Thyroid gland (tissue), 4 donors: ENCODE measurements at regions not wholly inside any gene's neighbourhood (a gene's known extent, or its start where the extent isn't known, plus 50 kb on each side); places are given as distances from the start of the nearest gene placed in this dataset.

Experiments
- POLR2A ChIP-seq, 2 donors: fragments of 450-650 bp; IDR thresholded peaks; one replicate each; pipeline ENCODE4 v1.6.1; 2017; ENCODE audit warnings: antibody characterized with exemption in 2 of 2, mild to moderate bottlenecking in 2 of 2, moderate library complexity in 1 of 2
- TF ChIP-seq, protein P1 (sequence below), 6 experiments: fragments of 200-600 bp in 3 of 6; fragments of 450-650 bp in 3 of 6; sonication (generic) in 3 of 6; IDR thresholded peaks; one replicate each; pipeline ENCODE4 v1.5.1; 2016 to 2019; ENCODE audit warnings: antibody characterized with exemption in 6 of 6, mild to moderate bottlenecking in 2 of 6, inconsistent platforms in 1 of 6, moderate library complexity in 1 of 6

DNA sequence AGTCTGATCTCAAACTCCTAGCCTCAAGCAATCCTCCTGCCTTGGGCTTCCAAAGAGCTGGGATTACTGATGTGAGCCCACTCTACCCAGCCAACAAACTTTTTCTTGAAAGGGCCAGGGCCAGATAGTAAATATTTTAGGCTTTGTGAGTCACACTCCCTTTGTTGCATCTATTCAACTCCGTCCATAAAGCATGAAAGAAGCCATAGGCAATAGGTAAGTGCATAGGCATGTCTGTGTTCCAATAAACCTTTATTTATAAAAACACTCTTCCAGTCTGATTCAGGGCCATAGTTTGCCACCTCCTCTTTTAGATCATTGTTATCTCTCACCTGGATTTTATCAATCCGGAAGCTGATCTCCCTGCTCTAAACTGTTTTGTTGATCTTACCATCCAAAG, 105.6 kb upstream of the BMPER start:
- no peak for TF ChIP-seq POLR2A (IDR thresholded peaks at IDR 0.05)
- TF ChIP-seq, protein P1, sequence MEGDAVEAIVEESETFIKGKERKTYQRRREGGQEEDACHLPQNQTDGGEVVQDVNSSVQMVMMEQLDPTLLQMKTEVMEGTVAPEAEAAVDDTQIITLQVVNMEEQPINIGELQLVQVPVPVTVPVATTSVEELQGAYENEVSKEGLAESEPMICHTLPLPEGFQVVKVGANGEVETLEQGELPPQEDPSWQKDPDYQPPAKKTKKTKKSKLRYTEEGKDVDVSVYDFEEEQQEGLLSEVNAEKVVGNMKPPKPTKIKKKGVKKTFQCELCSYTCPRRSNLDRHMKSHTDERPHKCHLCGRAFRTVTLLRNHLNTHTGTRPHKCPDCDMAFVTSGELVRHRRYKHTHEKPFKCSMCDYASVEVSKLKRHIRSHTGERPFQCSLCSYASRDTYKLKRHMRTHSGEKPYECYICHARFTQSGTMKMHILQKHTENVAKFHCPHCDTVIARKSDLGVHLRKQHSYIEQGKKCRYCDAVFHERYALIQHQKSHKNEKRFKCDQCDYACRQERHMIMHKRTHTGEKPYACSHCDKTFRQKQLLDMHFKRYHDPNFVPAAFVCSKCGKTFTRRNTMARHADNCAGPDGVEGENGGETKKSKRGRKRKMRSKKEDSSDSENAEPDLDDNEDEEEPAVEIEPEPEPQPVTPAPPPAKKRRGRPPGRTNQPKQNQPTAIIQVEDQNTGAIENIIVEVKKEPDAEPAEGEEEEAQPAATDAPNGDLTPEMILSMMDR (IDR thresholded peaks at IDR 0.05) = no peak
